SKM-1 treated with dmso at 0.1 percent for 144 hours (cell line): ENCODE measurements at regions not wholly inside any gene's neighbourhood (a gene's known extent, or its start where the extent isn't known, plus 50 kb on each side); places are given as distances from the start of the nearest gene placed in this dataset.
"Not testable (repeated sequence)": the region's sequence is repeated elsewhere in the genome, so short reads cannot be mapped to it uniquely, and the experiment has no call there.

Experiments used
- DNase-seq: peaks from one replicate; lab custom pipeline; 2025; ENCODE audit not compliant: unreplicated experiment; lab: John Stamatoyannopoulos, UW

- DNase-seq: no peak
Measured at GRCh38 chr2:138215958-138216357, 251.7 kb downstream of the HNMT start.

- DNase-seq: no peak
Measured at GRCh38 chr2:138217975-138218374, 253.7 kb downstream of the HNMT start.

- no peak for DNase-seq
Measured at GRCh38 chr2:138218397-138218796, 254.1 kb downstream of the HNMT start.

- no peak for DNase-seq
Measured at GRCh38 chr2:138219961-138220360, 255.7 kb downstream of the HNMT start.

GRCh38 chr2:138221358-138221757, 257.1 kb downstream of the HNMT start:
- DNase-seq: no peak

GRCh38 chr2:138223319-138223718, 259.0 kb downstream of the HNMT start:
- DNase-seq: no peak

- no peak for DNase-seq
Measured at GRCh38 chr2:138227195-138227594, 262.9 kb downstream of the HNMT start.

GRCh38 chr2:138228101-138228500, 263.8 kb downstream of the HNMT start:
- DNase-seq: no peak

GRCh38 chr2:138234265-138234664, 267.3 kb upstream of the SPOPL start:
- no peak for DNase-seq

- no peak for DNase-seq
Measured at GRCh38 chr2:138235041-138235440, 266.5 kb upstream of the SPOPL start.

- DNase-seq: no peak
Measured at GRCh38 chr2:138236142-138236541, 265.4 kb upstream of the SPOPL start.

- no peak for DNase-seq
Measured at GRCh38 chr2:138237667-138238384, 263.7 kb upstream of the SPOPL start.

- no peak for DNase-seq
Measured at GRCh38 chr2:138238908-138239307, 262.7 kb upstream of the SPOPL start.

GRCh38 chr2:138239902-138240491, 261.6 kb upstream of the SPOPL start:
- DNase-seq: no peak

- DNase-seq: no peak
Measured at GRCh38 chr2:138243372-138243771, 258.2 kb upstream of the SPOPL start.

GRCh38 chr2:138244501-138244925, 257.1 kb upstream of the SPOPL start:
- DNase-seq: no peak

- no peak for DNase-seq
Measured at GRCh38 chr2:138245310-138245709, 256.3 kb upstream of the SPOPL start.

- DNase-seq: no peak
Measured at GRCh38 chr2:138247302-138247701, 254.3 kb upstream of the SPOPL start.

- no peak for DNase-seq
Measured at GRCh38 chr2:138249207-138249606, 252.4 kb upstream of the SPOPL start.

- not testable (repeated sequence) for DNase-seq
Measured at GRCh38 chr2:138250843-138251320, 250.7 kb upstream of the SPOPL start.

- no peak for DNase-seq
Measured at GRCh38 chr2:138252587-138252986, 249.0 kb upstream of the SPOPL start.

GRCh38 chr2:138255670-138256069, 245.9 kb upstream of the SPOPL start:
- DNase-seq: no peak
